Vagina (tissue), 2 donors: ENCODE measurements at regions not wholly inside any gene's neighbourhood (a gene's known extent, or its start where the extent isn't known, plus 50 kb on each side); places are given as distances from the start of the nearest gene placed in this dataset.

Experiments used
- DNase-seq, 2 donors: peaks; one replicate each; pipeline ENCODE4 v3.0.0-alpha.2; 2017; ENCODE audit errors: extremely low spot score in 2 of 2
- H3K27ac ChIP-seq: fragments of 200-600 bp; sonication (generic); one replicate; pipeline ENCODE4 v1.5.1; 2019
- H3K27me3 ChIP-seq: fragments of 200-600 bp; sonication (generic); one replicate; pipeline ENCODE4 v1.5.1; 2019
- H3K36me3 ChIP-seq, 2 donors: fragments of 200-600 bp; sonication (generic); one replicate each; pipeline ENCODE4 v1.5.1; 2017 to 2019
- H3K4me1 ChIP-seq: fragments of 200-600 bp; sonication (generic); one replicate; pipeline ENCODE4 v1.5.1; 2019
- H3K4me3 ChIP-seq, 2 donors: fragments of 200-600 bp; sonication (generic); 1 replicate in 1 of 2; 2 replicates in 1 of 2; pipeline ENCODE4 v1.5.1; 2016 to 2019
- H3K9me3 ChIP-seq: fragments of 200-600 bp; sonication (generic); one replicate; pipeline ENCODE4 v1.5.1; 2019
- POLR2A ChIP-seq, 2 donors: fragments of 450-650 bp; IDR thresholded peaks; one replicate each; pipeline ENCODE4 v1.6.1; 2017; ENCODE audit warnings: antibody characterized with exemption in 2 of 2, mild to moderate bottlenecking in 2 of 2, moderate library complexity in 2 of 2
- POLR2AphosphoS5 ChIP-seq, 2 donors: sonication (generic); formaldehyde crosslinking; IDR thresholded peaks; one replicate each; pipeline ENCODE4 v1.9.0; 2017; ENCODE audit warnings: antibody characterized with exemption in 2 of 2, mild to moderate bottlenecking in 2 of 2, low read depth in 1 of 2; ENCODE audit not compliant: insufficient read depth in 1 of 2
- intact Hi-C: fragments of 100-400 bp; cut with DNase I; formaldehyde crosslinking; loops from one replicate; pipeline ENCODE4 v1.15.1; 2023
- TF ChIP-seq, protein P1 (sequence below), 3 experiments: fragments of 450-650 bp in 2 of 3; fragments of 200-600 bp in 1 of 3; sonication (generic) in 1 of 3; IDR thresholded peaks; one replicate each; pipeline ENCODE4 v1.5.1; 2017 to 2019; ENCODE audit warnings: antibody characterized with exemption in 3 of 3, mild to moderate bottlenecking in 2 of 3, moderate library complexity in 2 of 3

DNA sequence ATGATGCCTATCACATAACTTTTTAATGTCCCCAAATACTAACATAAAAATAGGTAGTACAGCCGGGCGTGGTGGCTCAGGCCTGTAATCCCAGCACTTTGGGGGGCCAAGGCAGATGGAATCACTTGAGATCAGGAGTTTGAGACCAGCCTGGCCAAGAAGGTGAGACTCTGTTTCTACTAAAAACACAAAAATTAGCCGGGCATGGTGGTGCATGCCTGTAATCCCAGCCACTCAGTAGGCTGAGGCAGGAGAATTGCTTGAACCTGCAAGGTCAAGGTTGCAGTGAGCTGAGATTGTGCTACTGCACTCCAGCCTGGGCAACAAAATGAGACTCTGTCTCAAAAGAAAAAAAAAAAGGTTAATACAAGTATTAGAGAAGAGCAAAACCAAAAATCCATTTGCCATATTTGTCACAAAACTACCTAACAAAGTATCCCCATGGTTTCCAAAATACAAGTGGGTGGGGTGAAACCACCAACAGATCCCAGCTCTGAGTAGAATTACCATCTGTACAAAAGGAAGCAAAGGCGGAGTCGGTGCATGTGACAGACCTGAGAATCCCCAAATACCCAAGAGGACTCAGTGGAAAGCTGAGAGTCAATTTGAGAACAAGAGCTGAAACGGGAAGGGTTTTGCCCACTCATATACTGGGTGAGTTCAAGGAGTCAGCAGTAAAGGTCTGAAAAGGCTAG is 113.2 kb downstream of the TOMM20 start:
- DNase-seq: no peak
- Histone ChIP-seq H3K4me3 (no peak overlapping the region), H3K9me3 (no peaks in the 10 kb centered on the region), H3K4me1 (peaks cover 14% of the 10 kb centered on the region), H3K27ac (no peak overlapping the region), H3K36me3 (no peaks in the 10 kb centered on the region), H3K27me3 (no peaks in the 10 kb centered on the region)
- TF ChIP-seq POLR2AphosphoS5 (IDR thresholded peaks at IDR 0.05; ENCODE audit: insufficient read depth in 1 of 2, low read depth in 1 of 2) (no peak), POLR2A (IDR thresholded peaks at IDR 0.05) (no peak)
- TF ChIP-seq, protein P1, sequence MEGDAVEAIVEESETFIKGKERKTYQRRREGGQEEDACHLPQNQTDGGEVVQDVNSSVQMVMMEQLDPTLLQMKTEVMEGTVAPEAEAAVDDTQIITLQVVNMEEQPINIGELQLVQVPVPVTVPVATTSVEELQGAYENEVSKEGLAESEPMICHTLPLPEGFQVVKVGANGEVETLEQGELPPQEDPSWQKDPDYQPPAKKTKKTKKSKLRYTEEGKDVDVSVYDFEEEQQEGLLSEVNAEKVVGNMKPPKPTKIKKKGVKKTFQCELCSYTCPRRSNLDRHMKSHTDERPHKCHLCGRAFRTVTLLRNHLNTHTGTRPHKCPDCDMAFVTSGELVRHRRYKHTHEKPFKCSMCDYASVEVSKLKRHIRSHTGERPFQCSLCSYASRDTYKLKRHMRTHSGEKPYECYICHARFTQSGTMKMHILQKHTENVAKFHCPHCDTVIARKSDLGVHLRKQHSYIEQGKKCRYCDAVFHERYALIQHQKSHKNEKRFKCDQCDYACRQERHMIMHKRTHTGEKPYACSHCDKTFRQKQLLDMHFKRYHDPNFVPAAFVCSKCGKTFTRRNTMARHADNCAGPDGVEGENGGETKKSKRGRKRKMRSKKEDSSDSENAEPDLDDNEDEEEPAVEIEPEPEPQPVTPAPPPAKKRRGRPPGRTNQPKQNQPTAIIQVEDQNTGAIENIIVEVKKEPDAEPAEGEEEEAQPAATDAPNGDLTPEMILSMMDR (IDR thresholded peaks at IDR 0.05): no peak
- intact Hi-C loops: no loop called here

DNA sequence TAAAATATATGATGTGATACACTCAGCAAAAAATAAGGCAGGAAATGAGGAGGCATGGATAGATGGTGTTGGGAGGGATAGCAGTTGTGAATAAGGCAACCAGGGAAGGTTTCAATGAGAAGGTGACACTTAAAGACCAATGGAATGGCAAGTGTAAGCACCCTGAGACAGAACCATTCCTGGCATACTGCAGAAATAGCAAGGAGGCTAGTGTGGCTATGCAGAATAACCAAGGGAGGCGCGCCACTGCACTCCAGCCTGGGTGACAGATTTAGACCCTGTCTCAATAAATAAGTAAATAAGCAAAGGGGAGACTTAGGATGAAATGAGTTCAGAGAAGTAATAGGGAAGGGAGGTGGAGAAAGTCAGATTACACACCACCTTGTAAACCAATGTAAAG is 113.9 kb downstream of the TOMM20 start:
- intact Hi-C loops: no loop called here
- Histone ChIP-seq H3K4me3 (no peak overlapping the region), H3K9me3 (no peaks in the 10 kb centered on the region), H3K27me3 (no peaks in the 10 kb centered on the region), H3K27ac (no peak overlapping the region), H3K36me3 (no peaks in the 10 kb centered on the region), H3K4me1 (peaks cover 14% of the 10 kb centered on the region)
- TF ChIP-seq POLR2AphosphoS5 (IDR thresholded peaks at IDR 0.05; ENCODE audit: insufficient read depth in 1 of 2, low read depth in 1 of 2) (no peak), POLR2A (IDR thresholded peaks at IDR 0.05) (no peak)
- TF ChIP-seq, protein P1 (IDR thresholded peaks at IDR 0.05): no peak
- no peak for DNase-seq

DNA sequence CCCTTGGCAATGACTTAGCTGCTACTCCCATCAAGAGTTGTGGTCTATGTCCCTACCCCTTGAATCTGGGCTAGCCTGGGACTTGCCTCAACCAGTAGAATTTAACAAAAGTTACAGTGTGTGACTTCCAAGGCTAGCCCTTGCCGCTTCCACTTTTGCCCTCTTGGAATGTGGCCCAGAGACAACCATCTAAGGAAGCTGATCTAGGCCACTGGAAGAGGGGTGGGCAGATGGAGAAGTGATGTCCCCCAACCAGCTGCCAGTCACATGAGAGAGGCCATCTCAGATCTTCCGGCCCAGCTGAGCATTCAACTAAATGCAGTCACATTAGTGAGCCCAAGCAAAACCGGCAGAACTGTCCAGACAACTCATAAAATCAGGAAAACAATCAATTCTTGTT is 115.1 kb downstream of the TOMM20 start:
- no peak overlapping the region for H3K27ac ChIP-seq
- TF ChIP-seq POLR2AphosphoS5 (IDR thresholded peaks at IDR 0.05; ENCODE audit: insufficient read depth in 1 of 2, low read depth in 1 of 2) (no peak), POLR2A (IDR thresholded peaks at IDR 0.05) (no peak)
- TF ChIP-seq, protein P1 (IDR thresholded peaks at IDR 0.05): no peak
- no peak for DNase-seq
- no peaks in the 10 kb centered on the region for H3K9me3 ChIP-seq
- H3K4me3 ChIP-seq: no peak overlapping the region
- no peaks in the 10 kb centered on the region for H3K36me3 ChIP-seq
- H3K27me3 ChIP-seq: no peaks in the 10 kb centered on the region
- peaks cover 14% of the 10 kb centered on the region for H3K4me1 ChIP-seq
- intact Hi-C loops: no loop called here

DNA sequence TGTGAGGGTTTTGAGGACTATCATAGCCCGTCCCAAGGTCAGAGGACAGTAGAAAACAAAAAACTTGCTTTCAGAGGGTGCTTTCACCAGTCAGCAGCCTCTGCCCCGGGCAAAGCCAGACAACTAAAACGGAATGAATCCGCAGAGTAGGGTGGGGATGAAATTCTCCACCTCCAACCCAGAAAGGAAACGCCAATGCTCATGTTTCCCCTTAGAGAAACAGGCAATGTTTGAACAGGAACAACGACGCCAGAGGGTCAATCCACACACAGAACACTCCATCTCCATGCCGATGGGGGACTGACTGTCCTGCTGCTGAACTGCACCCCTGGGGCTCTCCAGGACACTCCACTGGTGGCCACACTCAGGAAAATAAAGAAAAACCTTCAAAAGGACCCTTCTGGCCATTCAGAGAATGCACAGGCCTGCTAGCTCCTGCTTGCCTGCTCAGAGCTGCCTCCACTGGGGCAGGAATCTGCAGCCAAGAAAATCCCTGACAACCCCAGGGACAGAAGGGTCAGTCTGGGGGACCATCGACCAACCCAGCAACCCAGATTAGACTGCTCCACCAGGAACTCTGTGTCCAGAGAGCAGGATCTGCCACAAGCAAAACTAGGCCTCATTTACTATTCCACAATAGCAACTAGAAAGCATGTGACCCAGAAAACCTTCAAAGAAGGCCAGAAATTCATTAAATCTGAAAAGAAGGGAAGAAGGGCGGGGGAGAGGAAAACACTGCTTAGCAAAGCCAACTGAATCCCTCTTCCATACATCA is 116.0 kb downstream of the TOMM20 start:
- no peak for DNase-seq
- Histone ChIP-seq H3K4me3 (no peak overlapping the region), H3K27ac (peak overlapping the region; percentile 21), H3K9me3 (no peaks in the 10 kb centered on the region), H3K36me3 (no peaks in the 10 kb centered on the region), H3K4me1 (peaks cover 14% of the 10 kb centered on the region), H3K27me3 (no peaks in the 10 kb centered on the region)
- TF ChIP-seq, protein P1 (IDR thresholded peaks at IDR 0.05): no peak
- TF ChIP-seq POLR2AphosphoS5 (IDR thresholded peaks at IDR 0.05; ENCODE audit: insufficient read depth in 1 of 2, low read depth in 1 of 2) (no peak), POLR2A (IDR thresholded peaks at IDR 0.05) (no peak)
- intact Hi-C loops: no loop called here
